WTC11 (cell line): ENCODE measurements at regions not wholly inside any gene's neighbourhood (a gene's known extent, or its start where the extent isn't known, plus 50 kb on each side); places are given as distances from the start of the nearest gene placed in this dataset.

Experiments
- ATAC-seq: fragments of 200-7000 bp; cut with Tn5 transposase; 2 replicates; pipeline ENCODE4 v1.10.0; 2021; ENCODE audit warnings: mild to moderate bottlenecking, moderate library complexity
- CTCF ChIA-PET: fragments of 300-600 bp; sonication (Branson Sonifier 250); formaldehyde crosslinking; loops from one replicate; lab custom pipeline; 2021; ENCODE audit warnings: antibody characterized with exemption; lab: Charles Lee
- POLR2A ChIA-PET: fragments of 350-600 bp; sonication (Branson Sonifier 250); formaldehyde crosslinking; loops from one replicate; lab custom pipeline; 2021; ENCODE audit warnings: antibody characterized with exemption; lab: Charles Lee
- DNase-seq: peaks from one replicate; pipeline ENCODE4 v3.0.0; 2021; ENCODE audit warnings: low spot score
- H3K27ac Mint-ChIP-seq: 2 replicates; pipeline ENCODE4 v1.8.0; 2021; ENCODE audit warnings: mixed read lengths
- H3K27me3 Mint-ChIP-seq: 2 replicates; pipeline ENCODE4 v1.8.0; 2021; ENCODE audit warnings: low read depth, mild to moderate bottlenecking, moderate library complexity, mixed read lengths
- H3K36me3 Mint-ChIP-seq: 2 replicates; pipeline ENCODE4 v1.8.0; 2021; ENCODE audit warnings: mixed read lengths
- H3K4me1 Mint-ChIP-seq: 2 replicates; pipeline ENCODE4 v1.8.0; 2022; ENCODE audit warnings: mixed read lengths
- H3K4me3 Mint-ChIP-seq: 2 replicates; pipeline ENCODE4 v1.8.0; 2021; ENCODE audit warnings: mild to moderate bottlenecking, moderate library complexity, mixed read lengths
- H3K9me3 Mint-ChIP-seq: 2 replicates; pipeline ENCODE4 v1.8.0; 2021; ENCODE audit warnings: mixed read lengths
- AFF4 ChIP-seq: sonication (generic); formaldehyde crosslinking; IDR thresholded peaks from 2 replicates; pipeline ENCODE4 v1.8.1; 2023; ENCODE audit warnings: mild to moderate bottlenecking, missing genetic modification reagents, borderline replicate concordance
- CDX4 ChIP-seq: fragments of 250-450 bp; sonication (Bioruptor Pico); IDR thresholded peaks from 2 replicates; pipeline ENCODE4 v1.9.0; 2021; ENCODE audit warnings: moderate library complexity, mild to moderate bottlenecking, inconsistent platforms, borderline replicate concordance
- CREM ChIP-seq: sonication (generic); formaldehyde crosslinking; IDR thresholded peaks from 2 replicates; pipeline ENCODE4 v1.8.1; 2022; ENCODE audit warnings: mild to moderate bottlenecking, missing genetic modification reagents, moderate library complexity
- FOXJ3 ChIP-seq: sonication (generic); formaldehyde crosslinking; IDR thresholded peaks from 2 replicates; pipeline ENCODE4 v1.9.0; 2021; ENCODE audit warnings: missing genetic modification reagents, mild to moderate bottlenecking, borderline replicate concordance
- FOXK1 ChIP-seq: sonication (generic); formaldehyde crosslinking; IDR thresholded peaks from 2 replicates; pipeline ENCODE4 v1.8.0; 2022; ENCODE audit warnings: mild to moderate bottlenecking, moderate library complexity, missing genetic modification reagents
- GABPB1 ChIP-seq: sonication (generic); formaldehyde crosslinking; IDR thresholded peaks from 2 replicates; pipeline ENCODE4 v1.8.1; 2023; ENCODE audit warnings: mild to moderate bottlenecking, missing genetic modification reagents
- GRHL2 ChIP-seq: fragments of 250-450 bp; sonication (Bioruptor Pico); IDR thresholded peaks from 2 replicates; pipeline ENCODE4 v1.8.0; 2022; ENCODE audit warnings: mild to moderate bottlenecking, moderate library complexity; ENCODE audit not compliant: insufficient replicate concordance, severe bottlenecking
- OVOL2 ChIP-seq: fragments of 250-450 bp; sonication (Bioruptor Pico); IDR thresholded peaks from 2 replicates; pipeline ENCODE4 v1.9.0; 2021; ENCODE audit warnings: mild to moderate bottlenecking, borderline replicate concordance
- SMAD3 ChIP-seq: sonication (generic); formaldehyde crosslinking; IDR thresholded peaks from 2 replicates; pipeline ENCODE4 v1.8.0; 2022; ENCODE audit warnings: missing genetic modification reagents, mild to moderate bottlenecking, borderline replicate concordance
- TEAD4 ChIP-seq: sonication (generic); formaldehyde crosslinking; IDR thresholded peaks from 2 replicates; pipeline ENCODE4 v1.8.0; 2022; ENCODE audit warnings: mild to moderate bottlenecking, missing genetic modification reagents
- TP53 ChIP-seq: sonication (generic); formaldehyde crosslinking; IDR thresholded peaks from 2 replicates; pipeline ENCODE4 v1.8.1; 2023; ENCODE audit warnings: mild to moderate bottlenecking, missing genetic modification reagents
- ZNF425 ChIP-seq: fragments of 250-450 bp; sonication (Bioruptor Pico); conservative IDR thresholded peaks from 2 replicates; pipeline ENCODE4 v1.9.0; 2021; ENCODE audit warnings: mild to moderate bottlenecking
- TF ChIP-seq, protein P1 (sequence below): fragments of 250-450 bp; sonication (Bioruptor Pico); IDR thresholded peaks from 2 replicates; pipeline ENCODE4 v1.9.0; 2021; ENCODE audit warnings: mild to moderate bottlenecking, borderline replicate concordance
- TF ChIP-seq, protein P2 (sequence below): sonication (generic); formaldehyde crosslinking; IDR thresholded peaks from 2 replicates; pipeline ENCODE4 v1.8.0; 2023; ENCODE audit warnings: mild to moderate bottlenecking, missing genetic modification reagents
- TF ChIP-seq, protein P3 (sequence below): sonication (generic); formaldehyde crosslinking; conservative IDR thresholded peaks from 2 replicates; pipeline ENCODE4 v1.8.1; 2023; ENCODE audit warnings: mild to moderate bottlenecking, low read depth, missing genetic modification reagents, moderate library complexity

DNA sequence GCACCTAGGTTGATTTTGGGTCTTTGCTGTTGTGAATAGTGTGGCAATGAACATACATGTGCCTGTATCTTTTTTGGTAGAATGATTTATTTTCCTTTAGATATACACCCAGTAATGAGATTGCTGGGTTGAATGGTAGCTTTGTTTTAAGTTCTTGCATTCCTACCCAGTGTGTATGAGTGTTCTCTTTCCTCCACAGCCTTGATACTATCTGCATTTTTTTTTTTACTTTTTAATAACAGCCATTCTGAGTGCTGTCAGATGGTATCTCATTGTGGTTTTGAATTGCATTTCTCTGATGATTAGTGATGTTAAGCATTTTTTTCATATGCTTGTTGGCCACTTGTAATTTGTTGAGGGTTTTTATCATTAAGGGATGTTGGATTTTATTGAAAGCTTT lies 351.8 kb upstream of the GNPDA2 start:
- Mint-ChIP-seq H3K27ac (no peak overlapping the region), H3K4me1 (no peaks in the 10 kb centered on the region), H3K9me3 (peaks cover 37% of the 10 kb centered on the region), H3K27me3 (no peaks in the 10 kb centered on the region; the same call in 1 of the 2 replicates), H3K4me3 (no peak overlapping the region), H3K36me3 (peaks cover 3% of the 10 kb centered on the region)
- no peak for TF ChIP-seq ZNF425 (CRISPR knock-in tag)
- no peak for TF ChIP-seq GABPB1 (CRISPR knock-in tag)
- TF ChIP-seq, protein P1, sequence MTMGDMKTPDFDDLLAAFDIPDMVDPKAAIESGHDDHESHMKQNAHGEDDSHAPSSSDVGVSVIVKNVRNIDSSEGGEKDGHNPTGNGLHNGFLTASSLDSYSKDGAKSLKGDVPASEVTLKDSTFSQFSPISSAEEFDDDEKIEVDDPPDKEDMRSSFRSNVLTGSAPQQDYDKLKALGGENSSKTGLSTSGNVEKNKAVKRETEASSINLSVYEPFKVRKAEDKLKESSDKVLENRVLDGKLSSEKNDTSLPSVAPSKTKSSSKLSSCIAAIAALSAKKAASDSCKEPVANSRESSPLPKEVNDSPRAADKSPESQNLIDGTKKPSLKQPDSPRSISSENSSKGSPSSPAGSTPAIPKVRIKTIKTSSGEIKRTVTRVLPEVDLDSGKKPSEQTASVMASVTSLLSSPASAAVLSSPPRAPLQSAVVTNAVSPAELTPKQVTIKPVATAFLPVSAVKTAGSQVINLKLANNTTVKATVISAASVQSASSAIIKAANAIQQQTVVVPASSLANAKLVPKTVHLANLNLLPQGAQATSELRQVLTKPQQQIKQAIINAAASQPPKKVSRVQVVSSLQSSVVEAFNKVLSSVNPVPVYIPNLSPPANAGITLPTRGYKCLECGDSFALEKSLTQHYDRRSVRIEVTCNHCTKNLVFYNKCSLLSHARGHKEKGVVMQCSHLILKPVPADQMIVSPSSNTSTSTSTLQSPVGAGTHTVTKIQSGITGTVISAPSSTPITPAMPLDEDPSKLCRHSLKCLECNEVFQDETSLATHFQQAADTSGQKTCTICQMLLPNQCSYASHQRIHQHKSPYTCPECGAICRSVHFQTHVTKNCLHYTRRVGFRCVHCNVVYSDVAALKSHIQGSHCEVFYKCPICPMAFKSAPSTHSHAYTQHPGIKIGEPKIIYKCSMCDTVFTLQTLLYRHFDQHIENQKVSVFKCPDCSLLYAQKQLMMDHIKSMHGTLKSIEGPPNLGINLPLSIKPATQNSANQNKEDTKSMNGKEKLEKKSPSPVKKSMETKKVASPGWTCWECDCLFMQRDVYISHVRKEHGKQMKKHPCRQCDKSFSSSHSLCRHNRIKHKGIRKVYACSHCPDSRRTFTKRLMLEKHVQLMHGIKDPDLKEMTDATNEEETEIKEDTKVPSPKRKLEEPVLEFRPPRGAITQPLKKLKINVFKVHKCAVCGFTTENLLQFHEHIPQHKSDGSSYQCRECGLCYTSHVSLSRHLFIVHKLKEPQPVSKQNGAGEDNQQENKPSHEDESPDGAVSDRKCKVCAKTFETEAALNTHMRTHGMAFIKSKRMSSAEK (CRISPR knock-in tag) = no peak
- TF ChIP-seq TP53 (CRISPR knock-in tag) = no peak
- TF ChIP-seq FOXJ3 (CRISPR knock-in tag) = no peak
- no peak for TF ChIP-seq GRHL2 (CRISPR knock-in tag)
- TF ChIP-seq OVOL2 (CRISPR knock-in tag) = no peak
- TF ChIP-seq, protein P2, sequence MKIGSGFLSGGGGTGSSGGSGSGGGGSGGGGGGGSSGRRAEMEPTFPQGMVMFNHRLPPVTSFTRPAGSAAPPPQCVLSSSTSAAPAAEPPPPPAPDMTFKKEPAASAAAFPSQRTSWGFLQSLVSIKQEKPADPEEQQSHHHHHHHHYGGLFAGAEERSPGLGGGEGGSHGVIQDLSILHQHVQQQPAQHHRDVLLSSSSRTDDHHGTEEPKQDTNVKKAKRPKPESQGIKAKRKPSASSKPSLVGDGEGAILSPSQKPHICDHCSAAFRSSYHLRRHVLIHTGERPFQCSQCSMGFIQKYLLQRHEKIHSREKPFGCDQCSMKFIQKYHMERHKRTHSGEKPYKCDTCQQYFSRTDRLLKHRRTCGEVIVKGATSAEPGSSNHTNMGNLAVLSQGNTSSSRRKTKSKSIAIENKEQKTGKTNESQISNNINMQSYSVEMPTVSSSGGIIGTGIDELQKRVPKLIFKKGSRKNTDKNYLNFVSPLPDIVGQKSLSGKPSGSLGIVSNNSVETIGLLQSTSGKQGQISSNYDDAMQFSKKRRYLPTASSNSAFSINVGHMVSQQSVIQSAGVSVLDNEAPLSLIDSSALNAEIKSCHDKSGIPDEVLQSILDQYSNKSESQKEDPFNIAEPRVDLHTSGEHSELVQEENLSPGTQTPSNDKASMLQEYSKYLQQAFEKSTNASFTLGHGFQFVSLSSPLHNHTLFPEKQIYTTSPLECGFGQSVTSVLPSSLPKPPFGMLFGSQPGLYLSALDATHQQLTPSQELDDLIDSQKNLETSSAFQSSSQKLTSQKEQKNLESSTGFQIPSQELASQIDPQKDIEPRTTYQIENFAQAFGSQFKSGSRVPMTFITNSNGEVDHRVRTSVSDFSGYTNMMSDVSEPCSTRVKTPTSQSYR (CRISPR knock-in tag) = no peak
- no peak for TF ChIP-seq CDX4 (CRISPR knock-in tag)
- no peak for TF ChIP-seq TEAD4 (CRISPR knock-in tag)
- no peak for TF ChIP-seq FOXK1 (CRISPR knock-in tag)
- TF ChIP-seq, protein P3, sequence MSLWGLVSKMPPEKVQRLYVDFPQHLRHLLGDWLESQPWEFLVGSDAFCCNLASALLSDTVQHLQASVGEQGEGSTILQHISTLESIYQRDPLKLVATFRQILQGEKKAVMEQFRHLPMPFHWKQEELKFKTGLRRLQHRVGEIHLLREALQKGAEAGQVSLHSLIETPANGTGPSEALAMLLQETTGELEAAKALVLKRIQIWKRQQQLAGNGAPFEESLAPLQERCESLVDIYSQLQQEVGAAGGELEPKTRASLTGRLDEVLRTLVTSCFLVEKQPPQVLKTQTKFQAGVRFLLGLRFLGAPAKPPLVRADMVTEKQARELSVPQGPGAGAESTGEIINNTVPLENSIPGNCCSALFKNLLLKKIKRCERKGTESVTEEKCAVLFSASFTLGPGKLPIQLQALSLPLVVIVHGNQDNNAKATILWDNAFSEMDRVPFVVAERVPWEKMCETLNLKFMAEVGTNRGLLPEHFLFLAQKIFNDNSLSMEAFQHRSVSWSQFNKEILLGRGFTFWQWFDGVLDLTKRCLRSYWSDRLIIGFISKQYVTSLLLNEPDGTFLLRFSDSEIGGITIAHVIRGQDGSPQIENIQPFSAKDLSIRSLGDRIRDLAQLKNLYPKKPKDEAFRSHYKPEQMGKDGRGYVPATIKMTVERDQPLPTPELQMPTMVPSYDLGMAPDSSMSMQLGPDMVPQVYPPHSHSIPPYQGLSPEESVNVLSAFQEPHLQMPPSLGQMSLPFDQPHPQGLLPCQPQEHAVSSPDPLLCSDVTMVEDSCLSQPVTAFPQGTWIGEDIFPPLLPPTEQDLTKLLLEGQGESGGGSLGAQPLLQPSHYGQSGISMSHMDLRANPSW (CRISPR knock-in tag) = no peak
- no peak for TF ChIP-seq CREM (CRISPR knock-in tag)
- TF ChIP-seq SMAD3 = no peak
- no peak for TF ChIP-seq AFF4
- POLR2A ChIA-PET = no interaction called here
- no peak for DNase-seq
- CTCF ChIA-PET = no interaction called here
- no peak for ATAC-seq
